ENCODE measurements at regions not wholly inside any gene's neighbourhood (a gene's known extent, or its start where the extent isn't known, plus 50 kb on each side); places are given as distances from the start of the nearest gene placed in this dataset.

- no peak for FAIRE-seq
- no peak for TF ChIP-seq CTCF (IDR thresholded peaks at IDR 0.05; ENCODE audit: insufficient read depth, missing control alignments)
- no peak for DNase-seq (ENCODE audit: insufficient read length, low spot score)
Measured at GRCh38 chr6:21800948-21801438, 207.4 kb downstream of the SOX4 start.

- no peak for TF ChIP-seq CTCF (IDR thresholded peaks at IDR 0.05; ENCODE audit: insufficient read depth, missing control alignments)
- DNase-seq (ENCODE audit: insufficient read length, low spot score) (no peak), FAIRE-seq (no peak)
Measured at GRCh38 chr6:21801446-21802174, 208.1 kb downstream of the SOX4 start.

DNA sequence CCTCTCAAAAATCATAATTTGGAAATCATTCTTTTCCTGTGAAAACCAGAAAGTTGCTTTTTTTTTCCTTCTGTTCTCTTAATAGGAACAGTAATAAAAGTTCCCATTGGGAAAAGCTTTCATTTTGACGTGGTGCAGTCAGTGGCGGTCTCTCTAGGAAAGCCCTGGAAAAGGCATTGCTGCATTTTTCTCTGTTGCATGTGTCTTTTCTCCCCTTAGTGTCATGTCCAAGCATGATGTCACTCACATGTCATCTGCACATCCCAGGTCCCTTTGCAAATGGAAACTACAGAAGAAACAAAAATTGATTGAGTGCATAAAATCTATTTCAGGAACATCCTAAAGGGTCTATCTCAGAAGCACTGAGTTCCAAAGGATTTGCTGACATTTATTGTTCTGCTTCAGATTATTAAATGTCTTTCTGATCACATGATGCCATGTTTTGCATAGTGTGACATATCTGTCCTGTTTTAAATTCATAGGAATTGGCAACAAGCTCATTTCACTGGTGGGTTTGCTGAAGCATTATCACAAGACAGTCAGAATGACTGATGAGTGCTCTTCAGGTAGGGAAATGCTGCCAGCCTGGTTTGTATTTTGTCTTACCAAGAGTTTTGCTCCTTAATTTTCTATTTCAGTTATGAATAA is 208.7 kb downstream of the SOX4 start:
- no peak for FAIRE-seq
- DNase-seq (ENCODE audit: insufficient read length, low spot score) = no peak
- TF ChIP-seq CTCF (IDR thresholded peaks at IDR 0.05; ENCODE audit: insufficient read depth, missing control alignments) = no peak

DNA sequence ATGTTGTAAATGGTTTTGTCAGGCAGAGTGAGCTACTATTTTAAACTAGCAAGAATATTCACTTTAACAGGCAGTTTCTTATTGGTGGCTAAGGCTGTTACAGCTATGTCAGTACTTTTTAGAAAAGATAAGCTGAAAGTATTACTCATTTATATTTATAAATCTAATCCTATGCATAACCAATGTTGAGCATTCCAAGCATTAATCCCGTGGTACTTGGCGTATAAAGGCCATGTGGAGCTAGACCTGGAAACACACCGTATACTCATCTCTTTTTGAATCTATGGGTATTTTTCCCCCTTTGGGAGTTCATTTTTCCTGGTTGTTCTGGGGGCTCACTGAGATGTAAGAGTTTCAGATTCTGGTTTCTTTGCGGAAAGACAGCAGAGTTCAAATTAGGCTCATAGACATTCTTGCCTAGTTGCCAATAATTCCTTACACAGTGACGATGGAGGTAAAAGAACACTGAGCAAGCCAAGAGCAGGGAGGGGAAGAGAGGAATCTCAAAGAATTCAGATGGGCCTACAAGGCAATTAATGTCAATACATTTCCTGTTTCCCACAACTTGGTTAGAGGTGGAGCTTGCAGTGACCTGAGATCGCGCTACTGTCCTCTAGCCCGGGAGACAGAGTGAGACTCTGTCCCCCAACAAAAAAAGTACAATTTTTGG is 211.5 kb downstream of the SOX4 start:
- DNase-seq (ENCODE audit: insufficient read length, low spot score) (no peak), FAIRE-seq (no peak)
- no peak for TF ChIP-seq CTCF (IDR thresholded peaks at IDR 0.05; ENCODE audit: insufficient read depth, missing control alignments)

DNA sequence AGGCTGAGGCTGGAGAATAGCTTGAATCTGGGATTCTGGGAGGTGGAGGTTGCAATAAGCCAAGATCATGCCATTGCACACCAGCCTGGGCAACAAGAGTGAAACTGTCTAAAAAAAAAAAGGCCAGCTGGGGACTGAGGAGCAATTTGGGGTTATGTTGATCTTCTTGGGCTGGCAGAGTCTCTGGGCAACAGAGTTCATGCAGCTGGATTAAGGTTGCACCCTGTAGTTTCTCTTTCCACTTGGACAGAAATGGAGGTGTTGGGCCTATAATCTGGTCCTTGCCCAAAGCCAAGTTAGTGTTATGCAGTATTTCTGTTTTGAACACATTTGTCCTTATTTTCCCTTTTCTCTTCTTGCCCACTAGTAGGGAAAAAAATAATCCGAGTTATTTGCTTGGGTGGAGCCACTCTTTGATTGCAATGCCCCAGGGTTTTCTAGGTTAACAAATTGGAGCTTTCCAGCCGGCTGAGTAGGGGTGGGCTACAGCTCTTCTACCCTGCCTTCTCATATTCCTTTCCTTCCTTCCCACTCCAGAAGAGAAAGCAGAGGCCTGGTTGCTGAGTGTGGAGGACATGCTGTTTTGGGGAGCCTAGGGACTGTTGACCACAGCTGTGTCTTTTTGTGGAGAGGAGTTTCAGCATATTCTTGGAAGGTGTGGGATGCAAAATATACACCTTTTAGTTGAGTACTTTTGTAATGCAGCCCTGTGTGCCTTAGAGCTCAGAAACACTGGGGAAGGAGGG is 213.9 kb downstream of the SOX4 start:
- no peak for TF ChIP-seq CTCF (IDR thresholded peaks at IDR 0.05; ENCODE audit: insufficient read depth, missing control alignments)
- DNase-seq (ENCODE audit: insufficient read length, low spot score) (no peak), FAIRE-seq (no peak)

DNA sequence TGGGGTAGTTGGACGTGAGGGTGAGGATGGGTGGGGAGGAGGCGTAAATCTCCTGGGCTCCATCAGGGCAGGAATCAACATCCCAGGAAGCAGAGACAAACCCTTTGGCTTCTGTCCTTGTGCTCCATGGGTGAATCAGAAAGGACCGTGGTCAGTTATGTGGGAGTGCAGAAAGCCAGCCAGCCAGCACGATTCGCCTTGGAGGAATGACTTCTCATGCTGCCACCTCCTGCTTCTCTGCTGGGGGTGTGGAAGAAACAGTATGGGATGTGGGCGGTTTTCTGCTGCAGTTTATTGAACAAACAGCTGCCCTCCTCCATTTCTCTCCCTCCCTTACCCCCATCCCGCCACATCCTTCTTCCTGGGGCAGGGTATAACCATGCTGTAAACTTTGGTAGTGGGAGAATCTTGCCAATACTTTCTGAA is 214.5 kb downstream of the SOX4 start:
- TF ChIP-seq CTCF (IDR thresholded peaks at IDR 0.05; ENCODE audit: insufficient read depth, missing control alignments) = no peak
- no peak for FAIRE-seq

More for the DNA sequence above, 214.5 kb downstream of the SOX4 start:
- no peak for DNase-seq (ENCODE audit: insufficient read length, low spot score)
